GM18858 (cell line): ENCODE measurements at regions not wholly inside any gene's neighbourhood (a gene's known extent, or its start where the extent isn't known, plus 50 kb on each side); places are given as distances from the start of the nearest gene placed in this dataset.

ENCODE experiments used
- ATAC-seq: cut with Tn5 transposase; IDR thresholded peaks from one replicate; pipeline ENCODE4 v1.9.1; 2021; ENCODE audit not compliant: unreplicated experiment

- ATAC-seq: no peak
Measured at GRCh38 chr5:91906494-91906893, 523.4 kb upstream of the ARRDC3 start.

- no peak for ATAC-seq
Measured at GRCh38 chr5:91906027-91906426, 522.9 kb upstream of the ARRDC3 start.

GRCh38 chr5:91898898-91899297 is 515.8 kb upstream of the ARRDC3 start:
- no peak for ATAC-seq

GRCh38 chr5:91898019-91898418 is 514.9 kb upstream of the ARRDC3 start:
- no peak for ATAC-seq

- ATAC-seq: no peak
Measured at GRCh38 chr5:91888810-91889209, 505.7 kb upstream of the ARRDC3 start.

GRCh38 chr5:91885291-91886265 is 502.5 kb upstream of the ARRDC3 start:
- ATAC-seq: no peak

- no peak for ATAC-seq
Measured at GRCh38 chr5:91884036-91884435, 500.9 kb upstream of the ARRDC3 start.

- ATAC-seq: no peak
Measured at GRCh38 chr5:91875196-91875779, 492.2 kb upstream of the ARRDC3 start.

- no peak for ATAC-seq
Measured at GRCh38 chr5:91867799-91868198, 484.7 kb upstream of the ARRDC3 start.

- no peak for ATAC-seq
Measured at GRCh38 chr5:91865915-91866314, 482.8 kb upstream of the ARRDC3 start.

- no peak for ATAC-seq
Measured at GRCh38 chr5:91864962-91865361, 481.8 kb upstream of the ARRDC3 start.

- ATAC-seq: no peak
Measured at GRCh38 chr5:91851670-91852069, 468.6 kb upstream of the ARRDC3 start.

- no peak for ATAC-seq
Measured at GRCh38 chr5:91850031-91850430, 466.9 kb upstream of the ARRDC3 start.

GRCh38 chr5:91849069-91849468 is 466.0 kb upstream of the ARRDC3 start:
- no peak for ATAC-seq

- no peak for ATAC-seq
Measured at GRCh38 chr5:91848453-91848852, 465.3 kb upstream of the ARRDC3 start.

- no peak for ATAC-seq
Measured at GRCh38 chr5:91841423-91841822, 458.3 kb upstream of the ARRDC3 start.

- no peak for ATAC-seq
Measured at GRCh38 chr5:91840412-91840811, 457.3 kb upstream of the ARRDC3 start.

- ATAC-seq: no peak
Measured at GRCh38 chr5:91839721-91840120, 456.6 kb upstream of the ARRDC3 start.

- no peak for ATAC-seq
Measured at GRCh38 chr5:91839233-91839632, 456.1 kb upstream of the ARRDC3 start.

- no peak for ATAC-seq
Measured at GRCh38 chr5:91830361-91830953, 447.3 kb upstream of the ARRDC3 start.

GRCh38 chr5:91825618-91826017 is 442.5 kb upstream of the ARRDC3 start:
- ATAC-seq: no peak

- no peak for ATAC-seq
Measured at GRCh38 chr5:91824406-91824805, 441.3 kb upstream of the ARRDC3 start.
